OCI-LY1 (cell line): ENCODE measurements at regions not wholly inside any gene's neighbourhood (a gene's known extent, or its start where the extent isn't known, plus 50 kb on each side); places are given as distances from the start of the nearest gene placed in this dataset.

Experiments
- H2AFZ ChIP-seq: fragments of 200-600 bp; sonication (generic), shearing (Covaris generic); 2 replicates; pipeline ENCODE4 v1.6.0; 2014; ENCODE audit warnings: antibody characterized with exemption, mild to moderate bottlenecking, low read length
- H3F3A ChIP-seq: fragments of 200-600 bp; sonication (generic), shearing (Covaris generic); 2 replicates; pipeline ENCODE4 v1.6.0; 2014; ENCODE audit warnings: mild to moderate bottlenecking, antibody characterized with exemption, low read length, moderate library complexity; ENCODE audit not compliant: insufficient read depth
- H3K27ac ChIP-seq: fragments of 200-600 bp; sonication (generic); 2 replicates; pipeline ENCODE4 v1.5.1; 2014; ENCODE audit warnings: low read length, mixed run types, mild to moderate bottlenecking, low read depth; ENCODE audit not compliant: poor library complexity, severe bottlenecking
- H3K27me3 ChIP-seq: fragments of 200-600 bp; sonication (generic); 2 replicates; pipeline ENCODE4 v1.6.0; 2014; ENCODE audit warnings: antibody characterized with exemption, mild to moderate bottlenecking, low read length, moderate library complexity; ENCODE audit not compliant: insufficient read depth
- H3K36me3 ChIP-seq: fragments of 200-600 bp; sonication (generic); 2 replicates; pipeline ENCODE4 v1.6.1; 2014; ENCODE audit warnings: mild to moderate bottlenecking, antibody characterized with exemption, low read length, moderate library complexity, mixed read lengths; ENCODE audit not compliant: insufficient read depth
- H3K4me1 ChIP-seq: fragments of 200-600 bp; sonication (generic); 2 replicates; pipeline ENCODE4 v1.5.1; 2014; ENCODE audit warnings: mild to moderate bottlenecking, low read length, moderate library complexity; ENCODE audit not compliant: insufficient read depth, severe bottlenecking
- H3K4me2 ChIP-seq: fragments of 200-600 bp; sonication (generic), shearing (Covaris generic); 2 replicates; pipeline ENCODE4 v1.6.1; 2014; ENCODE audit warnings: low read length
- H3K4me3 ChIP-seq: fragments of 200-600 bp; sonication (generic); 2 replicates; pipeline ENCODE4 v1.5.1; 2014; ENCODE audit warnings: low read length, low read depth, mild to moderate bottlenecking, mixed read lengths; ENCODE audit not compliant: poor library complexity, severe bottlenecking
- H3K79me2 ChIP-seq: fragments of 200-600 bp; shearing (Covaris generic); 2 replicates; pipeline ENCODE4 v1.6.1; 2016; ENCODE audit warnings: mixed run types, low read length, mixed read lengths; ENCODE audit not compliant: insufficient read depth
- H3K9ac ChIP-seq: fragments of 200-600 bp; sonication (generic), shearing (Covaris generic); 2 replicates; pipeline ENCODE4 v1.6.1; 2014; ENCODE audit warnings: mild to moderate bottlenecking, low read length, mixed read lengths
- H3K9me2 ChIP-seq: fragments of 200-600 bp; sonication (generic), shearing (Covaris generic); 2 replicates; pipeline ENCODE4 v1.6.1; 2014; ENCODE audit warnings: low read depth, mild to moderate bottlenecking, low read length, mixed read lengths
- H3K9me3 ChIP-seq: fragments of 200-600 bp; shearing (Covaris generic); 2 replicates; pipeline ENCODE4 v1.6.1; 2014; ENCODE audit warnings: low read length, mixed read lengths
- H4K20me1 ChIP-seq: fragments of 200-600 bp; sonication (generic), shearing (Covaris generic); 2 replicates; pipeline ENCODE4 v1.6.0; 2016; ENCODE audit warnings: mild to moderate bottlenecking, low read length; ENCODE audit not compliant: insufficient read depth
- CTCF ChIP-seq: fragments of 200-600 bp; sonication (generic), shearing (Covaris generic); IDR thresholded peaks from 2 replicates; pipeline ENCODE4 v1.5.1; 2017; ENCODE audit warnings: mild to moderate bottlenecking, antibody characterized with exemption, low read length, moderate library complexity, mixed read lengths
- EZH2 ChIP-seq: fragments of 200-600 bp; sonication (generic), shearing (Covaris generic); IDR thresholded peaks from 2 replicates; pipeline ENCODE4 v1.8.0; 2017; ENCODE audit warnings: borderline replicate concordance, mixed run types, mild to moderate bottlenecking, antibody characterized with exemption, low read length, moderate library complexity, mixed read lengths

GRCh38 chr12:66799551-66799950, 120.7 kb upstream of the GRIP1 start:
- H3K9me3 ChIP-seq = no peaks in the 10 kb centered on the region
- H3K9me2 ChIP-seq = no peaks in the 10 kb centered on the region
- H3K4me3 ChIP-seq = no peak overlapping the region
- no peaks in the 10 kb centered on the region for H3K4me1 ChIP-seq
- H2AFZ ChIP-seq = no peak overlapping the region
- H3F3A ChIP-seq = no peaks in the 10 kb centered on the region
- TF ChIP-seq EZH2 = no peak
- no peak for TF ChIP-seq CTCF
- H3K36me3 ChIP-seq = no peaks in the 10 kb centered on the region
- no peaks in the 10 kb centered on the region for H3K27me3 ChIP-seq
- H3K27ac ChIP-seq = no peak overlapping the region
- no peak overlapping the region for H3K9ac ChIP-seq
- H3K4me2 ChIP-seq = no peak overlapping the region
- H4K20me1 ChIP-seq = no peaks in the 10 kb centered on the region
- H3K79me2 ChIP-seq = no peaks in the 10 kb centered on the region

GRCh38 chr12:66800046-66800445, 121.2 kb upstream of the GRIP1 start:
- Histone ChIP-seq H3K27me3 (no peaks in the 10 kb centered on the region), H3K36me3 (no peaks in the 10 kb centered on the region), H3K9ac (no peak overlapping the region), H3K79me2 (no peaks in the 10 kb centered on the region), H3K4me2 (no peak overlapping the region), H3F3A (no peaks in the 10 kb centered on the region), H3K4me1 (no peaks in the 10 kb centered on the region), H2AFZ (no peak overlapping the region), H3K4me3 (no peak overlapping the region), H3K27ac (no peak overlapping the region), H3K9me3 (no peaks in the 10 kb centered on the region), H3K9me2 (no peaks in the 10 kb centered on the region), H4K20me1 (no peaks in the 10 kb centered on the region)
- TF ChIP-seq CTCF (no peak), EZH2 (no peak)

GRCh38 chr12:66803930-66804329, 125.1 kb upstream of the GRIP1 start:
- Histone ChIP-seq H3K4me1 (no peaks in the 10 kb centered on the region), H3K27me3 (no peaks in the 10 kb centered on the region), H3K9me2 (no peaks in the 10 kb centered on the region), H3K79me2 (no peaks in the 10 kb centered on the region), H4K20me1 (no peaks in the 10 kb centered on the region), H3K9ac (no peak overlapping the region), H3K9me3 (no peaks in the 10 kb centered on the region), H3K27ac (no peak overlapping the region), H3K4me3 (no peak overlapping the region), H2AFZ (no peak overlapping the region), H3F3A (no peaks in the 10 kb centered on the region), H3K36me3 (no peaks in the 10 kb centered on the region), H3K4me2 (no peak overlapping the region)
- TF ChIP-seq CTCF (no peak), EZH2 (no peak)
